ENCODE measurements at regions not wholly inside any gene's neighbourhood (a gene's known extent, or its start where the extent isn't known, plus 50 kb on each side); places are given as distances from the start of the nearest gene placed in this dataset.

DNA sequence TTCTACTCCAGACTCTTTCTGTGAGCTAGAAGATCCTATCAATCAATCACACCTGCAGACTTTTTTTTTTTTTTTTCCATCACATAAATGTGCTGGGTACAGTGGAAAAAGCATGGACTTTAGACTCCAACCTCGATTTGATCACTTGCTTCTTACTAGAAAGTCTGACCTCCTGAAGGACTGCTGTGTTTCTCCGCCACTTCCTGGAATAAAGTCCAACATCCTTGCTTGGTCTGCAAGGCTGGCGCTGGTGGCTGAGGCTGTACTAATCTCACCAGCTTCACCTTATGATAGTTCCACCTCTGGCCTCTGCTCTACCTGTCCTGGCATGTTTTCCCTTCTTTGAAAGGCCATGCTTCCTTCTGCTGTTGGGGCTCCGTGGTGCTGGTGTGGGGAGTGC is 60.9 kb upstream of the SESN3 start:
- Histone ChIP-seq H3K27me3 (ENCODE audit: control insufficient read depth in 3 of 3, insufficient read depth in 3 of 3, low read length in 3 of 3) (no peaks in the 10 kb centered on the region), H3K36me3 (ENCODE audit: control insufficient read depth in 3 of 3, insufficient read depth in 3 of 3, low read length in 3 of 3) (no peaks in the 10 kb centered on the region), H3K4me3 (ENCODE audit: low read length in 3 of 3) (no peak overlapping the region), H3K9ac (ENCODE audit: low read depth in 1 of 3, low read length in 3 of 3) (no peak overlapping the region), H3K4me1 (ENCODE audit: control insufficient read depth in 3 of 3, insufficient read depth in 3 of 3, low read length in 3 of 3) (no peaks in the 10 kb centered on the region), H3K27ac (ENCODE audit: low read depth, low read length) (no peak overlapping the region), H3K9me3 (ENCODE audit: control insufficient read depth in 3 of 3, low read length in 3 of 3) (no peaks in the 10 kb centered on the region)

DNA sequence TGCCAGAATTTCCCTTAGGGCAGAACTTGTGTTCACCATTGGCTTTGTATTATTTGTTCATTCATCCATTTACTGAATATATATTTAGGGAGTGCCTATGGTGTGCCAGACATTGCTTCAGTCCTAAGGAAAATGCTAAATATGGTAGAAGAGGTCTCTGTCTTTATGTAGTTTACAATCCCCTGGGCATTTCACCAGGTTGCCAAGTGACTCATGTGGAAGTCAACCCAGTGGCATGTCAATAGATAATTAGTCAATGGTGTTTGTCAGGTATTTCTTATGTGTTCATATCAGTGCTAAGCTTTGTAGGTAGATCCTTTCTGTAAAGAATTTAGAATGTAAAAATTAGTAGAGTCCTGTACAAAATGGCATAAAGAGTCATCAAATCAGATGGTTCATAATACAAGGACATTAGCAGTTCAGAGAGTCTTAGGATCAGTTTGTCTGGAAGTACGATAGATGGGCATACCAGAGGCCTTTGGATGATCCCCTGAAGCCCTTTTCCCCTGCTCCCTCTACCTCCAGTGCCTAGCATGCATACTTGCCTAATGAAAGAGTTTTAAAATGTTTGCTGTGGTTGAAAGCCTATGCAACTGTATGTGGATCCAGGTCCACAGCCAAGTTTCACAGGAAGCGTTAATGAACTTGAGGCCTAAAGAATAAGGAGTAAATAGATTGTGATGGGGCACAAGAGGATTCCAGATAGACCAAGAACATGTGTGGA is 58.5 kb upstream of the SESN3 start:
- no peak overlapping the region for H3K9ac ChIP-seq (ENCODE audit: low read depth in 1 of 3, low read length in 3 of 3)
- H3K27ac ChIP-seq (ENCODE audit: low read depth, low read length) = no peak overlapping the region
- H3K36me3 ChIP-seq (ENCODE audit: control insufficient read depth in 3 of 3, insufficient read depth in 3 of 3, low read length in 3 of 3) = no peaks in the 10 kb centered on the region
- H3K4me1 ChIP-seq (ENCODE audit: control insufficient read depth in 3 of 3, insufficient read depth in 3 of 3, low read length in 3 of 3) = no peaks in the 10 kb centered on the region
- no peak overlapping the region for H3K4me3 ChIP-seq (ENCODE audit: low read length in 3 of 3)
- H3K9me3 ChIP-seq (ENCODE audit: control insufficient read depth in 3 of 3, low read length in 3 of 3) = peaks cover 0 to under 1% (median 0%) of the 10 kb centered on the region in 3 donors
- H3K27me3 ChIP-seq (ENCODE audit: control insufficient read depth in 3 of 3, insufficient read depth in 3 of 3, low read length in 3 of 3) = no peaks in the 10 kb centered on the region

DNA sequence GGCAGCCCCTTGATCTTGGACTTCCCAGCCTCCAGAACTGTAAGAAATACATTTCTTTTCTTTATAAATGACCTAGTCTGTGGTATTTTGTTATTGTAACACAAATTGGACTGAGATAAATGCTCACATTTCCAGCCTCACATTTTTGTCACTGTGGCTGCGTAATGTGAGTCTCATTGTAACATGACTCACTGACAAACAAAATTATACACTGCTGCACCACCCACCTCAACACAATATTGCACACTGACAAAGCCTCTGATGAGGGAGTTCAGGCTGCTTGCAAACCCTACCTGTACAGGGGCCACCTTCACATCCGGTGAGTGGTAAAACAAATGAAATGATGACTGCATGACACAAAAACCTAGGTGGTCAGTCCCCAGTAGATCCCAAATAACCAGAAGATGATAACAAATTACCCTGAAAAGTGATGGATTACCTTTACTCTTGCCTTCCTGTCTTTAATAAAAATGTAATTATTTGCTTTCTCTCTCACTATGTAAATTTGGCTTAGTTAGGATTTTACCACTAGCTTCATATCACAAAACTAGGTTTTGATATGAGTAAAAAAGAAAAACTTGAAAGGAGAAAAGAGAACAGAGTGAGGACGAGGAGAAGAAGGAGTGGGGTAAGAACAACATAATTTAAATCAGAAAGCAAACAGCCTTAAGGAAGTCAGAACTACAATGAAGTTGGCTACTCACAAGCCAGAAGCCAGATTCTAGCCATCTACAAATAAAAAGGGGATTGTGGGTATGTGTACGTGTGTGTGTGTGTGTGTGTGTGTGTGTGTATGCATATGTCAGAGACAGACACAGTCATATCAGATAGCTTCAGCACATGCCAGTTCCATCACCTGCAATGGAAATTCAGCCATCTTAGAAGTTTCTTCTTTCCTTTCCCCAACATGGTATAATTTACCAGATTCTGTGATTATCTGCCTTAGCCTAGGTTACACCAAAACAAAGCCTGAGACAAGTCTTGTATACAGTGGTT is 53.4 kb upstream of the SESN3 start:
- Histone ChIP-seq H3K27ac (ENCODE audit: low read depth, low read length) (no peak overlapping the region), H3K36me3 (ENCODE audit: control insufficient read depth in 3 of 3, insufficient read depth in 3 of 3, low read length in 3 of 3) (no peaks in the 10 kb centered on the region), H3K27me3 (ENCODE audit: control insufficient read depth in 3 of 3, insufficient read depth in 3 of 3, low read length in 3 of 3) (no peaks in the 10 kb centered on the region), H3K4me3 (ENCODE audit: low read length in 3 of 3) (no peak overlapping the region), H3K4me1 (ENCODE audit: control insufficient read depth in 3 of 3, insufficient read depth in 3 of 3, low read length in 3 of 3) (peaks cover 0 to 3% (median 0%) of the 10 kb centered on the region in 3 donors), H3K9ac (ENCODE audit: low read depth in 1 of 3, low read length in 3 of 3) (no peak overlapping the region), H3K9me3 (ENCODE audit: control insufficient read depth in 3 of 3, low read length in 3 of 3) (peaks cover 0 to 2% (median 0%) of the 10 kb centered on the region in 3 donors)

DNA sequence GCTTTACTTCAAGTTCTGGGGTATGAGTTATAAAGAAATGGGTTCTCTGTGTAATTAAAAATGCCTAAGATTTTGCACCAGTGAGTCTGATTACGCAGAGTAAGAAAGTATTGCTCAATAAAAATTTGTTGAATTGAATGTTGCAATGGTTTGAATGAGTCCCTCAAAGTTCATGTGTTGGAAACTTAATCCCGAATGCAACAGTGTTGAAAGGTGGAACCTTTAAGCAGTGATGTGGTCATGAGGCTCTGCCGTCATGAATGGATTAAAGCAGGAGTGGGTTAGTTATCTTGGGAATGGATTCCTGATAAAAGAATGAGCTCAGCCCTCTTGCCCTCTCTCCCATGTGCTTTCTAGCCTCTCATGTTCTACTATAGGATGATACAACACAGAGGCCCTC is 52.6 kb upstream of the SESN3 start:
- H3K4me1 ChIP-seq (ENCODE audit: control insufficient read depth in 3 of 3, insufficient read depth in 3 of 3, low read length in 3 of 3) = peaks cover 0 to 3% (median 0%) of the 10 kb centered on the region in 3 donors
- no peaks in the 10 kb centered on the region for H3K27me3 ChIP-seq (ENCODE audit: control insufficient read depth in 3 of 3, insufficient read depth in 3 of 3, low read length in 3 of 3)
- no peaks in the 10 kb centered on the region for H3K36me3 ChIP-seq (ENCODE audit: control insufficient read depth in 3 of 3, insufficient read depth in 3 of 3, low read length in 3 of 3)
- H3K27ac ChIP-seq (ENCODE audit: low read depth, low read length) = no peak overlapping the region
- no peak overlapping the region for H3K4me3 ChIP-seq (ENCODE audit: low read length in 3 of 3)
- peaks cover 0 to 2% (median 0%) of the 10 kb centered on the region in 3 donors for H3K9me3 ChIP-seq (ENCODE audit: control insufficient read depth in 3 of 3, low read length in 3 of 3)
- H3K9ac ChIP-seq (ENCODE audit: low read depth in 1 of 3, low read length in 3 of 3) = no peak overlapping the region

DNA sequence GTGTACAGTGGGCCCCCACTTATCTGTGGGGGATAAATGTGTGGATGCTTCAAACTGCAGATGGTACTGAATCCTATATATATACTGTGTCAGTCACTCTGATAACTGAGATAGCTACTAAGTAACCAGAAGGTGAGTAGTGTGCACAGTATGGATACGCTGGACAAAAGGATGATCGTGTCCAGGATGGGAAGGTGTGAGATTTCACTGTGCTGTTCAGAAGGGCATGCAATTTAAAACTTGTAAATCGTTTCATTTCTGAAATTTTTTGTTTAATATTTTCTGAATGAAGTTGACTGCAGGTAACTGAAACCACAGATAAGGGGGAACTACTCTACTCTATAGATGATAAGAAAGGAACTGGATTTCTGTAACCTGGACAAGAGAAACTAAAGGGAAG is 52.1 kb upstream of the SESN3 start:
- H3K9ac ChIP-seq (ENCODE audit: low read depth in 1 of 3, low read length in 3 of 3) = no peak overlapping the region
- H3K27ac ChIP-seq (ENCODE audit: low read depth, low read length) = no peak overlapping the region
- no peak overlapping the region for H3K4me3 ChIP-seq (ENCODE audit: low read length in 3 of 3)
- no peaks in the 10 kb centered on the region for H3K27me3 ChIP-seq (ENCODE audit: control insufficient read depth in 3 of 3, insufficient read depth in 3 of 3, low read length in 3 of 3)
- H3K4me1 ChIP-seq (ENCODE audit: control insufficient read depth in 3 of 3, insufficient read depth in 3 of 3, low read length in 3 of 3) = peaks cover 0 to 3% (median 0%) of the 10 kb centered on the region in 3 donors
- H3K36me3 ChIP-seq (ENCODE audit: control insufficient read depth in 3 of 3, insufficient read depth in 3 of 3, low read length in 3 of 3) = no peaks in the 10 kb centered on the region
- peaks cover 0 to 2% (median 0%) of the 10 kb centered on the region in 3 donors for H3K9me3 ChIP-seq (ENCODE audit: control insufficient read depth in 3 of 3, low read length in 3 of 3)

DNA sequence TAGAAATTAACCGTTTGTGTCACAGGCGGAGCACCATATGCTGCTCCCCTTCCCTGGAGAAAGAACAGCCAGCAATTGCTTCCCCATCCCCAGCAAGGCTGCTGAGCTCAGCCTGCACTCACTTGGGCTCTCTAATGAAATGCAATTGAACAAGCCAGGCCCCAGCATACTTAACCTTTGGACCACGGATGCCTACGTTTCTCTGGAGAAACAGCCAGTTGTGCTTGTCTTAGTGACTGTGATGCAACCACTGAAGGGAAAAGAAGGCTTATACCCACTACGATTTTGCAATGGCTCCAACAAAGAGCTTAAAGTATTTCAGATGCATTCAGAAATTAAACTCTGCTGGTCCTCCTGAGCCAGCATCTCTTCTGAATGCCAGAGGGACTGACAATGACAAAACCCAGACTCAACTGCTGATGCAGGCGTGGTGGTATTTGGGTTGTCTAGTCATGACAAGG is 51.3 kb upstream of the SESN3 start:
- no peak overlapping the region for H3K27ac ChIP-seq (ENCODE audit: low read depth, low read length)
- no peaks in the 10 kb centered on the region for H3K27me3 ChIP-seq (ENCODE audit: control insufficient read depth in 3 of 3, insufficient read depth in 3 of 3, low read length in 3 of 3)
- H3K9ac ChIP-seq (ENCODE audit: low read depth in 1 of 3, low read length in 3 of 3) = no peak overlapping the region
- no peak overlapping the region for H3K4me3 ChIP-seq (ENCODE audit: low read length in 3 of 3)
- H3K4me1 ChIP-seq (ENCODE audit: control insufficient read depth in 3 of 3, insufficient read depth in 3 of 3, low read length in 3 of 3) = peaks cover 0 to 3% (median 0%) of the 10 kb centered on the region in 3 donors
- peaks cover 0 to 2% (median 0%) of the 10 kb centered on the region in 3 donors for H3K9me3 ChIP-seq (ENCODE audit: control insufficient read depth in 3 of 3, low read length in 3 of 3)
- H3K36me3 ChIP-seq (ENCODE audit: control insufficient read depth in 3 of 3, insufficient read depth in 3 of 3, low read length in 3 of 3) = no peaks in the 10 kb centered on the region
